Neuronal stem cell (in vitro differentiated cells): ENCODE measurements at regions not wholly inside any gene's neighbourhood (a gene's known extent, or its start where the extent isn't known, plus 50 kb on each side); places are given as distances from the start of the nearest gene placed in this dataset.

ENCODE experiments used
- DNase-seq: peaks from one replicate; pipeline ENCODE4 v3.0.0-alpha.2; 2013; ENCODE audit warnings: low spot score
- H2AFZ ChIP-seq: one replicate; pipeline ENCODE4 v1.6.1; 2013; ENCODE audit warnings: mild to moderate bottlenecking, low read length, inconsistent platforms
- H2AK5ac ChIP-seq: 2 replicates; pipeline ENCODE4 v1.6.1; 2013; ENCODE audit warnings: low read depth, mild to moderate bottlenecking, inconsistent platforms, low read length, moderate library complexity, mixed read lengths
- H2BK120ac ChIP-seq: 2 replicates; pipeline ENCODE4 v1.6.1; 2013; ENCODE audit warnings: low read depth, mild to moderate bottlenecking, inconsistent platforms, low read length, moderate library complexity, mixed read lengths
- H2BK12ac ChIP-seq: one replicate; pipeline ENCODE4 v1.6.1; 2013; ENCODE audit warnings: low read length, inconsistent platforms
- H2BK15ac ChIP-seq: 2 replicates; pipeline ENCODE4 v1.6.1; 2013; ENCODE audit warnings: mild to moderate bottlenecking, low read length, inconsistent platforms, mixed read lengths
- H2BK5ac ChIP-seq: one replicate; pipeline ENCODE4 v1.6.1; 2013; ENCODE audit warnings: inconsistent platforms, mild to moderate bottlenecking, low read length, moderate library complexity
- H3K14ac ChIP-seq: one replicate; pipeline ENCODE4 v1.6.1; 2013; ENCODE audit warnings: low read length, inconsistent platforms
- H3K18ac ChIP-seq: 2 replicates; pipeline ENCODE4 v1.6.1; 2013; ENCODE audit warnings: low read length, inconsistent platforms
- H3K23ac ChIP-seq: 2 replicates; pipeline ENCODE4 v1.6.1; 2013; ENCODE audit warnings: low read depth, mild to moderate bottlenecking, mixed read lengths, low read length, inconsistent platforms; ENCODE audit not compliant: poor library complexity
- H3K27ac ChIP-seq: replicated peaks from 3 replicates; pipeline ENCODE4 v1.5.1; 2013; ENCODE audit warnings: low read length, inconsistent platforms
- H3K27me3 ChIP-seq, 3 experiments: 2 replicates each; pipeline ENCODE4 v1.6.1; 2013; ENCODE audit warnings: low read length in 3 of 3, mild to moderate bottlenecking in 2 of 3, inconsistent platforms in 1 of 3, low read depth in 1 of 3, mixed read lengths in 1 of 3, moderate library complexity in 1 of 3; ENCODE audit not compliant: control insufficient read depth in 3 of 3, insufficient read depth in 3 of 3
- H3K36me3 ChIP-seq, 2 donors: replicated peaks in 1 of 2; 2 replicates each; pipeline ENCODE4 v1.6.1; 2013; ENCODE audit warnings: low read length in 2 of 2; ENCODE audit not compliant: control insufficient read depth in 2 of 2, insufficient read depth in 2 of 2
- H3K4ac ChIP-seq: 2 replicates; pipeline ENCODE4 v1.6.1; 2013; ENCODE audit warnings: inconsistent platforms, mild to moderate bottlenecking, low read length, moderate library complexity
- H3K4me1 ChIP-seq, 2 donors: 1 replicate in 1 of 2; 2 replicates in 1 of 2; pipeline ENCODE4 v1.6.1; 2013; ENCODE audit warnings: low read length in 2 of 2, low read depth in 1 of 2; ENCODE audit not compliant: control insufficient read depth in 2 of 2, insufficient read depth in 1 of 2
- H3K4me2 ChIP-seq: one replicate; pipeline ENCODE4 v1.6.1; 2013; ENCODE audit warnings: mild to moderate bottlenecking, low read length, inconsistent platforms; ENCODE audit not compliant: insufficient read depth, poor library complexity, severe bottlenecking
- H3K4me3 ChIP-seq, 2 donors: 2 replicates each; pipeline ENCODE4 v1.5.1; 2013; ENCODE audit warnings: low read length in 2 of 2, mild to moderate bottlenecking in 2 of 2, inconsistent platforms in 1 of 2, moderate library complexity in 1 of 2
- H3K79me1 ChIP-seq: one replicate; pipeline ENCODE4 v1.6.1; 2013; ENCODE audit warnings: low read depth, mild to moderate bottlenecking, inconsistent platforms, low read length, moderate library complexity
- H3K9ac ChIP-seq: one replicate; pipeline ENCODE4 v1.6.1; 2013; ENCODE audit warnings: mild to moderate bottlenecking, low read depth, low read length, inconsistent platforms; ENCODE audit not compliant: poor library complexity
- H3K9me3 ChIP-seq, 2 donors: replicated peaks in 1 of 2; 2 replicates each; pipeline versions ENCODE3 to v1.6.1; 2013; ENCODE audit warnings: low read length in 2 of 2, mild to moderate bottlenecking in 2 of 2, inconsistent platforms in 1 of 2, low read depth in 1 of 2, mixed read lengths in 1 of 2, moderate library complexity in 1 of 2; ENCODE audit not compliant: control insufficient read depth in 2 of 2, insufficient read depth in 1 of 2
- H4K8ac ChIP-seq: one replicate; pipeline ENCODE4 v1.6.1; 2013; ENCODE audit warnings: low read depth, mild to moderate bottlenecking, inconsistent platforms, low read length, moderate library complexity
- H4K91ac ChIP-seq: one replicate; pipeline ENCODE4 v1.6.1; 2013; ENCODE audit warnings: low read length, low read depth, mild to moderate bottlenecking, inconsistent platforms; ENCODE audit not compliant: poor library complexity
- WGBS, 2 donors: extraction: QIAGEN DNeasy Blood & Tissue Kit; methylation state at CpG; one replicate each; pipeline ENCODE4 v1.1.7; 2013; ENCODE audit warnings: missing lambda C conversion rate in 2 of 2, mixed read lengths in 1 of 2; ENCODE audit not compliant: insufficient read length in 2 of 2, insufficient replicate concordance in 1 of 2; ENCODE audit errors: extremely low coverage in 2 of 2; 5-methylcytosine and 5-hydroxymethylcytosine counted together

DNA sequence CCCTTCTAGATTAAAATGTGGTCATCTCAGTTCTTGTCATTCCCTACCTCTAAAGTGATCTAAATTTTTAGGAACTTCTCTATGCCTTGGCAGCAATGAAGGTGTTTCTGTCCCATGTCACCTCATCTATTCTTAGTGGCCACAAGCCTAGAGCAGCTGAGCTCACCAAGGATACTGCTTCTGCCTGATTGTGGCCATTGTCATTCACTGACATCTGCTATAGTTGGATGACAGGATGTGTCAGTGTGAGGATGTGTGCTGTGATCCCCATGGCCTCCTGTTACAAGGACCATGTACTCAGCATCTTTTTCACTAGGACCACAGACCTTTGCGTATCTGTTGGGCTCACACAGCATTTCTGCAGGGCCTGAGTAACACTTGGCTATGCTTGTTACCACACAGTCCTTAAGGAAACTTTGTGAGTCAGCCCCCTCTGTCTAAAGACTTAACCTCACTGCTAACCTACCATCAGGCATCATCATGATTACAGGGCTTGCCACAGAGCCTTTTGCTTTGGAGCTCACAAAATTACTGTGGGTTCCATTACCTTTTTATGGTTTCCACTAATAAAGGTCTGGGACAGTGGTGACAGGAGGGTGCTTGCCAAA lies 421.0 kb downstream of the ADAM29 start:
- Histone ChIP-seq H3K36me3 (no peaks in the 10 kb centered on the region), H4K8ac (no peak overlapping the region), H3K14ac (no peak overlapping the region), H2BK5ac (no peak overlapping the region), H3K9ac (no peak overlapping the region), H2AFZ (no peak overlapping the region), H2BK120ac (no peak overlapping the region), H3K27me3 (no peaks in the 10 kb centered on the region), H3K23ac (no peak overlapping the region), H3K4me1 (no peaks in the 10 kb centered on the region), H2BK12ac (no peak overlapping the region), H3K4me2 (no peak overlapping the region), H3K79me1 (no peaks in the 10 kb centered on the region), H2BK15ac (no peak overlapping the region), H3K27ac (no peak overlapping the region), H2AK5ac (no peak overlapping the region), H3K4ac (no peak overlapping the region), H4K91ac (no peak overlapping the region), H3K4me3 (no peak overlapping the region), H3K18ac (no peak overlapping the region), H3K9me3 (no peaks in the 10 kb centered on the region)
- WGBS, 2 donors, result no CpG with 5 or more reads among the region's 1 CpG
- DNase-seq, result no peak

DNA sequence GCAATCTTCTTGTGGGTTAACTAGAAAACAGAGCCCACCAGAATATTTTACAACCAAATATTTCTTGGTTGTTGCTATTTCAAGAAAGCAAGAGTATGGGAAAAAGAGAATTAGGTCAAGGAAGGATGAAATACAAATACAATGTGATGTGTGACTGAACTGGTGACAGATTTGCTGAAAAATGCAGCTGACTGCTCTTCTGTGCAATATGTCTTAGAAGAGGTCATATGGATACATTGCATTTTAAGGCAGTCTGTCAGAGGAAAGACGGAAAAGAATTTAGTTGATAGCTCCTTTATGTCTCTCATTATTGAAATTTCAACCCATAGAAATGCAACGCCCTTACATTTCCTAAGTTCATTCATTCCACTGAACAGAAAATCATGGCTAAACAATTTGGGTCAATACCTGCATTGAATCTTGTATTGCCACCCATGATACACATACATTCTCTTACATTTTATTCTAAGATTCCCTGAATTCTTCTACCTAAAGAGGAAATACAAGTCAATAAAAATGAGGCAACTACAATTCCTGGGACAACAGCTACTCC lies 423.1 kb downstream of the ADAM29 start:
- H3K9ac ChIP-seq, result no peak overlapping the region
- H2AK5ac ChIP-seq, result no peak overlapping the region
- H4K8ac ChIP-seq, result no peak overlapping the region
- no peak overlapping the region for H3K27ac ChIP-seq
- no peaks in the 10 kb centered on the region for H3K9me3 ChIP-seq
- no peak overlapping the region for H2BK120ac ChIP-seq
- H3K18ac ChIP-seq, result no peak overlapping the region
- H3K27me3 ChIP-seq, result no peaks in the 10 kb centered on the region
- no peak overlapping the region for H3K4me2 ChIP-seq
- no peak for DNase-seq
- no peaks in the 10 kb centered on the region for H3K79me1 ChIP-seq
- no peak overlapping the region for H4K91ac ChIP-seq
- no peak overlapping the region for H3K4me3 ChIP-seq
- no peak overlapping the region for H3K14ac ChIP-seq
- H2BK12ac ChIP-seq, result no peak overlapping the region
- H2AFZ ChIP-seq, result no peak overlapping the region
- no peaks in the 10 kb centered on the region for H3K4me1 ChIP-seq
- no peak overlapping the region for H2BK15ac ChIP-seq
- H3K4ac ChIP-seq, result no peak overlapping the region
- no CpG with 5 or more reads among the region's 2 CpGs for WGBS, 2 donors
- no peaks in the 10 kb centered on the region for H3K36me3 ChIP-seq
- H2BK5ac ChIP-seq, result no peak overlapping the region
- H3K23ac ChIP-seq, result no peak overlapping the region

DNA sequence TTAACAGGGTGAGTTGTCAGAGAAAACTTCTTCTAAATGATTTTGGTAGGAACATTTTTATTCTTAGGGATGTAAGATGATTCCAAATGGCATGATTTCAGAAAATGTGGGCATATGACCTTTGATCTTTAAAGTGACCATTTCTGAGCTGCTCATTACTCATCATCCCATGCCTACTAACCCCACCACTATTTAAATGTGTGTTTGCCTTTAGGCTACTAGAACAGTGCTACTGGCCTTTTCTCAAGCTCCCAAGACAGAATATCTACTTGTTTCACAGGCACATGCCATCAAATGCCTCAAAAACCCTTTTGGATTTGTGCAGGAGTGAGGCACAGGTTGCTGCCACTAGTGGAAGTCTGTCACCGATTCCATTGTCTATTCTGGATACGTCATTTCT lies 428.2 kb downstream of the ADAM29 start:
- Histone ChIP-seq H3K14ac (no peak overlapping the region), H2BK120ac (no peak overlapping the region), H2BK5ac (no peak overlapping the region), H3K9me3 (no peaks in the 10 kb centered on the region), H3K27ac (no peak overlapping the region), H2AFZ (no peak overlapping the region), H3K4ac (no peak overlapping the region), H3K9ac (no peak overlapping the region), H4K8ac (no peak overlapping the region), H3K79me1 (no peaks in the 10 kb centered on the region), H3K36me3 (no peaks in the 10 kb centered on the region), H3K23ac (no peak overlapping the region), H3K27me3 (no peaks in the 10 kb centered on the region), H3K4me3 (no peak overlapping the region), H2BK15ac (no peak overlapping the region), H2BK12ac (no peak overlapping the region), H3K4me2 (no peak overlapping the region), H4K91ac (no peak overlapping the region), H3K18ac (no peak overlapping the region), H3K4me1 (no peaks in the 10 kb centered on the region), H2AK5ac (no peak overlapping the region)
- no peak for DNase-seq
- WGBS, 2 donors, result no CpG with 5 or more reads among the region's 2 CpGs

DNA sequence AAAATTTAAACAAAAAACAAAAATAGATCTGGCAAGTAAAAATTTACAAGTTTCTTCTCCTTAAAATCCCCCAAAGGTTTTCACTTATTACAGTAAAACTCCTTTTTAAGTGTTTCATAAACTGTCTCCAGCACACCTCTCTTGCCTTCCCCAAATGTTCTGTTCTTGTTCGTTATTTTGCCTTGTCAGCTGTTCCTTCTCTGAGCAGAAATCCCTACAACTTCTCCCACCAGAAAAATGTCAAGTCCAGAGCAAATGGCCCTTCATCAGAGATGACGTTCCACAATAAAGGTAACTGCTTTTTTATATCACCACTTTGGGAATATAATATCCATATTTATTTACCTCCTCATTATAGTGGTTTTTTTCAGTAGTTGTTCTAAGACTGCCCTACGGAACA lies 432.1 kb downstream of the ADAM29 start:
- Histone ChIP-seq H3K18ac (no peak overlapping the region), H3K9me3 (no peaks in the 10 kb centered on the region), H2BK15ac (no peak overlapping the region), H2AK5ac (no peak overlapping the region), H3K27ac (no peak overlapping the region), H3K9ac (no peak overlapping the region), H4K91ac (no peak overlapping the region), H3K4me2 (no peak overlapping the region), H3K27me3 (no peaks in the 10 kb centered on the region), H3K4ac (no peak overlapping the region), H3K4me1 (no peaks in the 10 kb centered on the region), H2BK12ac (no peak overlapping the region), H3K79me1 (no peaks in the 10 kb centered on the region), H2BK120ac (no peak overlapping the region), H3K4me3 (no peak overlapping the region), H4K8ac (no peak overlapping the region), H3K23ac (no peak overlapping the region), H2AFZ (no peak overlapping the region), H2BK5ac (no peak overlapping the region), H3K36me3 (no peaks in the 10 kb centered on the region), H3K14ac (no peak overlapping the region)
- no CpG with 5 or more reads among the region's 3 CpGs for WGBS, 2 donors
- DNase-seq, result no peak
